Skin of body (tissue), 1 donor: ENCODE measurements at regions not wholly inside any gene's neighbourhood (a gene's known extent, or its start where the extent isn't known, plus 50 kb on each side); places are given as distances from the start of the nearest gene placed in this dataset.

Experiments used
- DNase-seq: peaks from one replicate; lab custom pipeline; 2025; lab: John Stamatoyannopoulos, UW

DNA sequence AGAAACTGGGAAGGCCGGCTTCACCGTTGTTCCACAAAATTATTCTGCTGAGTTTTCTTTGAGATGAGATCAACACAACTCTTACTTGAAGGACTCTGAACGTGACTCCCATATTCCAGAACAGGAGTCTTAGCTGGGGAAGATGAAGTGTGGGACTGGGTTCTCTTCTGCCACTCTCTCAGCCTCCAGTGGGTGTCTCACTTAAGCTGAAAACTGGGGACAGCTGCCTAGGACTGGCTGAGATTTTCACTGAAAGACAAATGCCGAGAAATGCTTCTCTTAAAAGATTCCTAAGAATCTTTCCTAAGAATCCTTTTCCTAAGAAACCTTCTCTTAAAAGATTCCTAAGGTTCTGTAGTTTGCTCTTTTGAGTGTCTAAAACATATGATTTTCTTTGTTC is 156.6 kb upstream of the LHCGR start:
- DNase-seq: no peak

DNA sequence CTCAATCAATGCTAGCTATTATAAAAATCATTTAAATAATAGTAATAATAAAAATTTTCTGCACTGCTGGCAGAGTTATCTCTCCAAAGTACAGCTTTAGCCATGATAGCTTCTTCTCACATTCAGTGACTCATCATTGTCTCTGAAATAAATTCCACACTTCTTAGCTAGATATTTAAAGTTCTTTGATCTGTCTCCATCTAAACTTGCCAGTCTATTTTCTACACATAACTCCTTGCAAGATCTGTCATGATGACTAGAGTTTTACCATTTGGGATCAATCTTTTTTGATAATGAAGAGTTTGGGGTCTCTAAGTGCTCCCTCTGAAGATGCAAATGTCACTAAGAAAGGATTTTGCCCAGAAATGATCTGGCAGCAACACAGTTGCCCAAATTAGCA is 155.4 kb upstream of the LHCGR start:
- DNase-seq: no peak

DNA sequence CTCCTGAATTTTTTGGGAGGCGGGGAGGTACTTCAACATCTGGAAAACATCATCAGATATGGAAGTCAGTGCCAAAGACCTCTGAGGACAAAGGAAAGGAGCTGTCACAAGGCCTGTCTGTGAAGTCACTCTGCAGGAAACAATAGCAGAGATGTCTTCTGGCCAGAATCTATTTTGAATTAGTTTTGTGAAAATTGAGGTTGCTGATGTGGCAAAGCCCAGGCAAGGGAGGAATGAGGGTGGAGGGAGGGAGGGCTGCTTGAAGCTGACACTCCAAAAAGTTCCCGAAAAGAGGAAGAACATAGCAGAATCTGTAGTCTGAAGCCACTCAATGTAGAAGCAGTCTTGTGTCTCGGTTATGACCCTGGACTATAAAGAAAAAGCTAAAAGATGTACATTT is 151.1 kb upstream of the LHCGR start:
- peak; percentile 58 for DNase-seq

DNA sequence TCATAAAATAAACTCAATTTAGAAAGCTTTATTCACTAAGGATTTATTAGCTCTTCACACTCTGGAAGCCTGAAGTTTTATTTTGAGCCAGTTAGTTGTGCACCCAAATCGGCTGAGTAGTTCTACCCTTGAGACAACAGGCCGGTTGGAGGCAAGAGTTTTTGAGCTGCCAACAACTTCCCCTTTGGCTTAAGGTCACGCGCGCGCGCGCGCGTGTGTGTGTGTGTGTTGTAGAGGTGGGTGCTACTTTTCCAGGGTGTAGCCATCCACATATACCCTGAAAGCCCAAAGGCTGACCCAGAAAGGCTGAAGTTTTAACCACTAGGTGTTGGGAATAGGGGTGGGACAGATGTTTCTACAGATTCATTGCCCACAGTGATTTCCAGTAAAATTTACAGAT is 150.2 kb upstream of the LHCGR start:
- DNase-seq: no peak

DNA sequence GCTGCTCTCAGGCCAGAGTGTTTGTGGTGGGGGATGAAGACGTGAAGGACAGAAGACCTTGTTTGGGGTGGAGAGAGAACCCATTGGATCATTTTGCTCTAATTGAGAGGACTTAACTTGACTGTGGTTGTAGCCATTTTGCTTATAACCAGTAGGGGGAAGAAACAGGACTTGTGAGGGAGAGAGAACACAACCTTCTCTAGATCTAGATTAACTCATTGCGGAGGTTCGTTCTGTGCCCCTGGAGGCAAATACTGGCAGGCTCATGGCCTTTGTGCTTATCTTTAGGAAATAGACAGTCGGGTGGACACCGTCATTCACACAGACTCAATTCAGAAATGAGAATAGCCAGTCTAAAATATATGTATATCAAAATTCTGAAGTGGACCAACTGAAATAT is 147.0 kb upstream of the LHCGR start:
- no peak for DNase-seq

DNA sequence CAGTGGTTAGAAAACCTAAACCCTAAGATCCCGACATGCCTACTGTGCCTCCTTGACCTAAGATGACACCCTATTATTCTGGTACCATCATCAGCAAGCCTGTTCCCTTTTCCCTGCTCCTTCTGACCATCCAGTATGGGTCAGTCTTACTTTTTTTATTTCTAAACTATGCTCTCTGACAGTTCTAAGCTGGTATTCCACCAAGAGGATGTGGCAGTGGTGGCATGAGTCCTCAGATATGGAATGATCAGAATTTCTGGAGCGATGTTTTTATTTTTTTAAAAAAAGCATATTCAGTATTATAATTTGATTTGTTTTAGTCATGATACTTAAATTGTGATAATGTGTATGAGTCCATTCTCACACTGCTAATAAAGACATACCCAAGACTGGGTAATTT is 145.9 kb upstream of the LHCGR start:
- no peak for DNase-seq

DNA sequence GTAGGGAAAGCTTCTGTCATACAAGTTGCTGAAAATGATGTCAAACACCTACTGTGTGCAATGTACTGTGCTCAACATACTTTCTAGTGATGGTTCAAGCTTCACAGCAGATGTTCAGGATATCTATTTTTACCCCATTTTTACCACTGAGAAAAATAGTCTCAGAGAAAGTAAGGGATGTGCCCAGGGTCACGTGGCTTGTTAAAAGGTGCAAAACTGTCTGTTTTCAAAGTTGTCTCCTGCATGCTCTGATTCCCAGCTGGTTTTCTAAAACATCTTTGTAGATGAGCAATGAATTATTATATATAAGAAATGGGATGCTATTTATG is 145.5 kb upstream of the LHCGR start:
- DNase-seq: no peak

DNA sequence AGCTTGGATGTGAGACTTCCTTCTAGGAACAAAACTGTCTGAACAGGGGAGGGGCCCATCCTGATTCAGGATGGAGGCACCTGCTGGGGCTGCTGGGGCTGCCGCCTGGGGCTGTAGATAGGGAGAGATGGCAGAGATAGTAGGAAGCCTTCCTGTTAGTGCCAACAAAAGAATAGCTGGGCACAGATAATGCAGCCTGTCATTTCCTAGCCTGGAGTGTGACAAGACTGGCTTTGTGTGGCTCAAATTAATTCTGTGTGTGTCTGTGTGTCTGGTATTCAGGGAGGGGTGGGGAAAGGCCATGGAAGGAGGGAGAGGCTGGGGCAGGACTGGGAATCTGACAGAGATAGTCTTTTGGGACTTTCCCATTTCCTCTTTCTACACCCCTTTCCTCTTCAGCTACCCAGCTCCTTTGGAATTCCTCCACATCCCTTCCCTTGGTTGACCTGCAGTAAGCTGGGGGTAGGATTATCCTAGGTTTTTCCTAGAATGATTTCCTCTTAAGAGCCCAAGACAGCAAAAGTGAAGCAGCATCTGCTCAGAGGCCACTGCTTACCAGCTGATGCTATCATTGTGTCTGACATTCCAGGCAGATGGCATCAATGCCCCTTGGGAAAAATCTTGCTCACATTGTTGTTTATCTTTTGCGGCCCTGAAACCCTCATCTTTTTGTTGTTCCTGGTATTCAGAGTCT is 144.9 kb upstream of the LHCGR start:
- peak; percentile 30 for DNase-seq

DNA sequence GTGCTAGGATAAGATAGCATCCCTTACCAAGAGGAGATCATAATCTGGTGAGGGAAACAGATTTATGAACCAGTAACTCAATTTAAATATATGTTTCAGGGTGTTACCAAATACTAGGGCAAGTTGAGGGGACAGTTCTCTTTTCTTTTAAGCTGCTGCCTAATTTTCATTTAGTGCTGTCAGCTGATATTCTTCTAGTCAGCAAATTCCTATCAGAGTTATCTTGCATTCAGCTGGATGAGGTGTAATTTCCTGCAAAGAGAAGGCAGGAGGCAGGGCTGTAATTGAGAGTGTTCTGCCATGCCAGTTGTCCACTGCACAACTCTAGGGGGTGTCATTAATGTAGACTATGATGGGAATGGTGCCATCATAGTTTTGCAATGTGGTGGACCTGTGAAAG is 141.3 kb upstream of the LHCGR start:
- DNase-seq: no peak

DNA sequence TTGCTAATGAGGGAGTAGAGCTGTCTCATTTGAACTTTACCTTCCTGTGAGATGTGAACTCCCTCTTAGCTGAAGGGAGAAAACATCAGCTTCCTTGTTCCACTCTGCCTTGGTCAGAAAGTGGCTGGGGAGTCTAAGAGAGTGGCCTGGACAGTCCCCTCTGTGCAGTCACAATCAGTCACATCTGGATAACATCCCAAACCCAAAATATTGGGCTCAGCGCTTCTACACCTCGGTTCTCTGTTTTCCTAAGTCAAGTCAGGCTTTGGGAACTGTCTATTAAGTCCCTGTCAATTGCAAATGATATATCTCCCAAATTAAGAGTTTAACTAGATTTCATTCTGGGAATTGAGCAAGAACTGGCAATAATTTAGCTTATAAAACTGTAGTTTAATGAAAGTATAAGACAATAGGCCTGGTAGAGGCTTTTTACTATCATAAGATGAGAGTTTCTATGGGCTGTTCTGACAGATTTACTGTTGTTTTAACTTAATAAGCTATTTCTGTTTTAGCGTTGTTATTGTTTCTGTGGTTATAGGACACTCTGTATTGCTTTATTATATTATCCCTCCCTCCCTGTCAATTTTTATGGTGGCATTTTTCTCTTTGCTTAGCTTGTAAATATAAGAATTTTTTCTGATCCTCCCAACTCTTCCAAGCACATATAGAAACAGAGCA is 135.1 kb upstream of the LHCGR start:
- no peak for DNase-seq

DNA sequence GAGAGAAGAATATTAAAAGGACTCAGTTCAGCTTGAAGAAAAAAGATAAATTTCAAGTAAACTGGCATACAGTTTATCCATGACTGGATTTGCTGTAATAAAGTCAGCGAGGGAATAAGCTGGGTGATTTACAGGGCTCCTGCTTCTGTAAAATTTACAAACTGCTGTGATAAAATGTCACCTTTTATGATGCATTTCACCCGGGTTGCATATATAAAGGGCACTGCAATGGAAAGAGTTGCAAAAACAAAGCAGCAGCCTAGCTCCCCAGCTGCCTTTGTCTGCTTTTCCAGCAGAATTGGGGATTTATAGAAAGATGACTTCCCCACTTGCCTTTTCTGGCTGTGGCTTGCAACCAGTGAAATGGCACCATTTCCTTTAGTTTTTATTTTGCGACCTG is 132.5 kb upstream of the LHCGR start:
- DNase-seq: no peak

DNA sequence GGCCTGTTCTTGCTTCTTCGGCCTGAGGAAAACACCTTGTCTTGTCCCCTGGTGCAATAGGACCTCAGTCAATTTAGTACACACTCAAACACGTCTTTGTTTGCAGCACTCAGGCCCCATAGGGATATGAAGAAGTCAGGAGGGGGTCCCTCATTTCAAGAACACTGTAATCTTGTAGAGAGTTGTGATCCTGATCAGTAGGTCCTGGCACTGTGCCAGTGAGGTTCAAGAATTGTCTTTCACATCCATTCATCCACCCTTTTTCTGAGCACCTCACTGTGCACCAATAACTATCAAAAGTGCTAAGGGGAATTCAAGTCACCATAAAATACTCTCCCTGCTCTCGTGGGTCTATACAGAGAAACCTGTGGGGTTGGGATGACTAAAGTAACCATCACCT is 131.4 kb upstream of the LHCGR start:
- DNase-seq: no peak

DNA sequence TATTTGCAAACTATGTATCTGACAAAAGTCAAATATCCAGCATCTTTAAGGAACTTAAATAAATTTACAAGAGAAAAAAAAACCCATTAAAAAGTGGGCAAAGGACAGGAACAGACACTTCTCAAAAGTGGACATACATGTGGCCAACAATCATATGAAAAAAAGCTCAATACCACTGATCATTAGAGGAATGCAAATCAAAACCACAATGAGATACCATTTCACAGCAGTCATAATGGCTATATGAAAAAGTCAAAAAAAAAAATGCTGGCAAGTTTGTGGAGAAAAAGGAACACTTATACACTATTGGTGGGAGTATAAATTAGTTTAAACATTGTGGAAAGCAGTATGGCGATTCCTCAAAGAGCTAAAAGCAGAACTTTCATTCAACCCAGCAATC is 130.3 kb upstream of the LHCGR start:
- no peak for DNase-seq

DNA sequence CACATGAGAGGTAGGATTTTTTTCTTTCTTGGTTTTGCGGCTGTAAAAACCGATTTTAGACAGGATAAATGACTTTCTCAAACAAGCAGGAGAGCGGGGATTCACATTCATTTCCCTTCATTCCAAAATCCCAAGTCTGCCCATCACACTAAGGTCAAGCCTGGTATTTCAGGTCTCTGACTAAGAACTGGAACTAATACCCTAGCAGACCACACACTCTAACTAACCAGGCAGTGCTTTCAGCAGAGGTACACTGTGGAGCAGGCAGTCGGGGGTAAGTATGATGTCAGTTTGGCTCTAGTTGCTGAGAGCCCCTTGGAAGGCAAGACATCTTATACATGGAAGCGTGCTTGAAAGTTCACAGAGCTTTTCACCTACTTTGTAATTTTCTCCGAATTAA is 128.1 kb upstream of the LHCGR start:
- DNase-seq: no peak

DNA sequence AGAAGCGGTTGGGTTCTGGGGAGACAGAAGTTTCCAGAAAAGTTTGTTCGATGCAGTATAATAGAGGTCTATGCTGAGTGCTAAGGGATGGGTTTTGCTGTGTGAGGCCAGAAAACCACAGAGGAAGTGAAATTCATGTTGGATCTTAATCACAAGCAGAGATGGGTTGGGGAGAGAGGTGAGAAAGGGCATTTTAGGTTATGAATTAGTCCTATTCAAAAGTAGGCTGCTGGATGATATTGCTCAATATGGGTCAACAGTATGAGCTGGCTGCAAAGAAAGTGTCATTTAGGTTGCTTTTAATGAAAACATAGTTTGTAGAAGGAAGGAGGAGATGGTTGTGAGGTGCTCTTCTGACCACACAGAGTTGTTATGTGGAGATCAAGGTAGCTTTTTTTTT is 118.8 kb upstream of the LHCGR start:
- no peak for DNase-seq

DNA sequence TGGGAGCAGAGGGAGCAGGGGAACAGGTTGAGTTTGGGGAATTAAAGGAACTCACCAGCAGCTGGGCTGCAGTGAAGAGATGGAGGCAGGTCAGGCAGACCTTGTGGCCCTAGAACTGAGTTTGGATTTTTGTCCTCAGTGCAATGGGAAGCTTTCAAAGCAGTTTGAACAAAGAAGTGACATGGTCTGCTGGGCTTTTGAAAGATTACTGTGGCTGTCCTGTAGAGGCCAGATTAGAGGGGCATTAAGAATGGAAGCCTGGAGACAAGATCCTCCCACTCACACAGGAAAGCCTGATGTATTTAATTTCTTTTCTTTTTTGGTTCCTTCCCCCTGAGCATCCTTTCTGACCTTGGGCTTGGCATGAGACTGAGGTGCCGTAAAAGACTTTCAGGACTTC is 118.1 kb upstream of the LHCGR start:
- DNase-seq: no peak

DNA sequence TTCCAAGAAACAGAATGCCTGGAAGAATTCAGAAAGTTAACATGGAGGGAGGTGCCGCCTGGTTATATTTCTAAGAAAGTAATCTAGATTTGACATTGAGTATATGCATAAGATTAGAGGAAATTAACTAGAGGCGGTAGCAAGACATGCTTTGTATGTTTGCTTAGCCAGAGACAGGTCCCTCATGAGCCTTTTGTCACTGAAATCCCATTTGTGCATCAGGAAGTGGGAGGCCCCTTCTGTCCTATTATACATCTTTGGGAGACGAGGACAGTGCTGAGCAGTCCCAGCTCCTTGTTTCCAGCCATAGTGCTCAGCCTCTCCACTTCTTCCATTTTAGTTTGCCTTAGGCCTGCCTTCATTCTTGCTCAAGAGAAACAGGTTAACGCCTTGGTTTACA is 115.4 kb upstream of the LHCGR start:
- DNase-seq: no peak

DNA sequence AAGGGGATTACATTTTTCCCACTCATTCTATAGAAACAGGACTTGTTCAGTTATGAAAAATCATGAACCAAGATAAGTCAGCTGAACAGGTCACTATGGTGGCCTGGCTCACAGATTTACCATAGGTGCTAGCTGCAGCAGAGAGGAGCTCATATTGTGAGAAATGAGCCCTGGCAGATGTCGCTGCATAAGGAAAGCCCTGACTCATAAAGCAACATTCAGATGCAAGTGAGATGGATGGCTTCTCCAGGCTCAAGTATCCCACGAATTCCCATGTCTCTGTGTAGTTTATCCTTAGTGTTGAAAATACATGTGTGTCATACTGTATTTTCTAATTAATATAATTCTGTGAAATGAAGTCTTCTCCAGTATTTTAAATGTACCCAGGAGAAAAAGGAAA is 115.0 kb upstream of the LHCGR start:
- DNase-seq: no peak

DNA sequence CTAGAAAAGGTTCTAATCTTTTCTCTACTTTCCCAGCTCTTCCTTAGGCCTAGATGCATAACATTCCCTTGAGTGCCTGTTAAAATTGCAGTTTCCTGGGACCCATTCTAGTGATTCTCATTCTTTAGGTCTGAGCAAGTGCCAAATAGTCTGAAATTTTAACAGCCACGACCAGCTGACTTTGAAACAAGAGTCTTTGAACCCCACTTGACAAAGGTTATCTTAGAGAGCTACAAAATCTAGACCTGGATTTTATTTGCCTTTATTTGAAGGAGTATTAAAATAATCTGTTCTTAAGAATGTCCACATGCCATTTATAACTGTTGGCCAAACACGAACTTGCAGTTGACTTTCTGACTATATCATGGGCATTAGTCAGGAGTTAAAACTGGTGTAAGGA is 110.2 kb upstream of the LHCGR start:
- DNase-seq: no peak

DNA sequence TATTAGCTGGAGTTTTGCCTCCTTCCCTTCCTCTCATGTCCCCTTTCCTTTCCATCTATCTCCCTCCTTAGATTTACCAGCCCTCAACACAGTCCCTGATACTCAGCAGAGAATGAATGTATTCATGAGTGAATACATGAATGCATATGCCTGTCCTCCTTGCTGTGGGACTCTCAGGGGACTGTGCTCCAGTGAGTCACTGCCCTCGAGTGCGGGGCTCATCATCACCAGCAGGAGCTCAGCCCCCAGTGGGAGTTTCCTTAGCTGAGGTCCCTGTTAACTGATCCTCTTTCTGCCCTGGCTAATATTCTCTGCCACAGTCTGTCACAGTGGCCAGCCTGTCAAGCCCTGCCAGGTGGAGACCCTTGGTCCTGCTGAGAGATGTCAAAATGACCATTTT is 104.9 kb upstream of the LHCGR start:
- no peak for DNase-seq

DNA sequence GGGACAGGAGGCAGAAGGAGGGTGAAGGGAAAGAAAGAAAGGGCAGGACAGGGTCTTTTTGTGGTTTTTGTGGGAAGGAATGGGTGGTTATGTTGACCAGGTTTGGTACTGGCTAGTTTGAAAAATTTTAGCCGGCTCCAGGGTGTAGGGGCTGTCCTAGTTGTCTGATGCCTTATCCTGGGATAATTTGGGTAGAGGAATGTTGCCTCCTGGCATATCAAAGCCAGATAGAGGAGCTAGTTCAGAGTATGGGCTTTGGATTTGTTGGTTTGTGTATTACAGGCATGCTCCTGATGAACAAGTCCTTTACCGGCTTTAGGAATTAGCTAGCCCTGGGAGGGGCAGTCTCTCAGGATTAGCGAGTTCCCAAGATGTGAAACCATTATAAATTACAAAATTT is 101.1 kb upstream of the LHCGR start:
- no peak for DNase-seq

DNA sequence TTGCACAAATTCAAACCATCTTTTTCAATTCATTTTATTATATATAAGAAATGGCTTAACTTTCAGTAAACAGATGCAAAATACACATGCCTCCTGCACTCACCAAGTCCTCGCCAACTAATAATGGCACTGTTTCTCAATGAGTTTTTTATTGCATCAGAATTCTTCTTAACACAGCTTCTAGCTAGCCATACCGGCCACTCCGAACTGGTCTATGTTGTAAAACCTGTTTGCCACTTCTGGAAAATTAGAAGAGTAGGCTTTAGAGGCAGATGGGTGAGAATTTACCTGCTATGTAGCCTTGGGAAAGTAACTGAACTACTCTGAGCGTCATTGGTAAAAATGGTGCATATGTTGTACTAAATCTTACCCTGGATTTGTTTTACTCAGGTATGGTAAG is 100.6 kb upstream of the LHCGR start:
- no peak for DNase-seq

DNA sequence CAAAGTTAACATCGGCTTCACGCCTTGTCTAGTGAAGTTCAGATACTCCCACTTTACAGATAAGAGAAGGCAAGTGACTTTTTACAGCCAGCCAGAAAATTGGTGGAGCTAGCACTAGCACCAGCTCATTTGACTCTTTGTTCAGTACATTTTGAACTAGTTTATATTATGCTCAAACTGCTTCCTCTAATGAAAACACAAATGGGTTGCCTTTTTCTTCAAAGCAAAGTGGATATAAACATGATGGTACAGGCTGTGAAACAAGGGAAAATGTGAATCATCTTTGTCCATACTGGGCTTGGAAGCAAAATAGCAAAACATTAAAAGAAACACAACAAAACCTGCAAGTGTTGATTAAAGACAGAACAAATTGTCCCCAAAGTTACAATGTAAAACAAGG is 99.6 kb upstream of the LHCGR start:
- DNase-seq: no peak

DNA sequence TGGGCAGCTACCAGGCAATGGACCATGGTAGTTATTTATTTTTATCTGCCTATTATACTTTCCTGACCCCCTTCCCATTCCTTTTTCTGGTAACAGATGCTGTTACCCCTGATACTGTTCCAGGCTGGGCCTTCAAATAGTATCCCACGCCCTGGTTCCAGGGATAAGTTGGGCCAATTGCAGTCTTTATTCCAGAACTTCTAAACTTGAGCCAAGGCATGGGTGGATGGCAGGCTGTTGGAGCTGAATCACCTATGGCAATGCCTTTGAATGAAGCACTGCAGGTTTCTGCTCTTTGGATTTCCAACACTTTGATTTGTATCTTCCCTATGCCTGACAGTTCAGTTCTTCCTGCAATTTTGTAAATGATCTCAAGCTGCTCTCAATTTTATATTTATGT is 99.2 kb upstream of the LHCGR start:
- DNase-seq: no peak
